Stimulated activated CD4-positive, alpha-beta T cell treated with anti-CD3 and anti-CD28 coated beads, Interleukin-1b, Interleukin-23, amount 100 ng/mL, for 24 hours (primary cell): ENCODE measurements at regions not wholly inside any gene's neighbourhood (a gene's known extent, or its start where the extent isn't known, plus 50 kb on each side); places are given as distances from the start of the nearest gene placed in this dataset.

Experiments used
- DNase-seq, 4 experiments: peaks; one replicate each; pipeline ENCODE4 v3.0.0-alpha.2; 2020; ENCODE audit warnings: low read depth in 4 of 4, low spot score in 1 of 4

GRCh38 chr1:209513226-209513625, 70.3 kb upstream of the CAMK1G start:
- DNase-seq = no peak

GRCh38 chr1:209516771-209517680, 66.5 kb upstream of the CAMK1G start:
- DNase-seq = no peak

GRCh38 chr1:209517681-209518050, 65.8 kb upstream of the CAMK1G start:
- DNase-seq = no peak

- DNase-seq = no peak
These were observed 63.7 kb upstream of the CAMK1G start for GRCh38 chr1:209519786-209520185.

- DNase-seq = no peak
These were observed 60.7 kb upstream of the CAMK1G start for GRCh38 chr1:209522826-209523225.

- DNase-seq = no peak
These were observed 57.4 kb upstream of the CAMK1G start for GRCh38 chr1:209526137-209526536.

- DNase-seq = no peak
These were observed 56.1 kb upstream of the CAMK1G start for GRCh38 chr1:209527372-209527771.

GRCh38 chr1:209527993-209528717, 55.4 kb upstream of the CAMK1G start:
- DNase-seq = no peak

GRCh38 chr1:209529233-209529632, 54.3 kb upstream of the CAMK1G start:
- no peak for DNase-seq

- DNase-seq = no peak
These were observed 52.5 kb upstream of the CAMK1G start for GRCh38 chr1:209531006-209531405.

GRCh38 chr1:209531549-209531948, 52.0 kb upstream of the CAMK1G start:
- DNase-seq = no peak
